ENCODE measurements at regions not wholly inside any gene's neighbourhood (a gene's known extent, or its start where the extent isn't known, plus 50 kb on each side); places are given as distances from the start of the nearest gene placed in this dataset.

- no peak for FAIRE-seq
- no peak for DNase-seq (ENCODE audit: insufficient read length, low spot score)
- TF ChIP-seq CTCF (IDR thresholded peaks at IDR 0.05; ENCODE audit: insufficient read depth, missing control alignments), result no peak
These were observed 262.7 kb upstream of the CHRM2 start for GRCh38 chr7:136605532-136606329.

- no peak for FAIRE-seq
- no peak for TF ChIP-seq CTCF (IDR thresholded peaks at IDR 0.05; ENCODE audit: insufficient read depth, missing control alignments)
These were observed 266.7 kb upstream of the CHRM2 start for GRCh38 chr7:136601772-136602171.

GRCh38 chr7:136600475-136600874, 268.0 kb upstream of the CHRM2 start:
- FAIRE-seq, result no peak
- no peak for TF ChIP-seq CTCF (IDR thresholded peaks at IDR 0.05; ENCODE audit: insufficient read depth, missing control alignments)
- DNase-seq (ENCODE audit: insufficient read length, low spot score), result no peak

More at GRCh38 chr7:136601772-136602171, 266.7 kb upstream of the CHRM2 start:
- DNase-seq (ENCODE audit: insufficient read length, low spot score), result no peak

- DNase-seq (ENCODE audit: insufficient read length, low spot score) (no peak), FAIRE-seq (no peak)
- TF ChIP-seq CTCF (IDR thresholded peaks at IDR 0.05; ENCODE audit: insufficient read depth, missing control alignments), result no peak
These were observed 273.7 kb upstream of the CHRM2 start for GRCh38 chr7:136594739-136595144.

GRCh38 chr7:136588216-136588615, 280.2 kb upstream of the CHRM2 start:
- no peak for FAIRE-seq
- no peak for TF ChIP-seq CTCF (IDR thresholded peaks at IDR 0.05; ENCODE audit: insufficient read depth, missing control alignments)

GRCh38 chr7:136585954-136586670, 282.3 kb upstream of the CHRM2 start:
- no peak for FAIRE-seq
- DNase-seq (ENCODE audit: insufficient read length, low spot score), result no peak
- no peak for TF ChIP-seq CTCF (IDR thresholded peaks at IDR 0.05; ENCODE audit: insufficient read depth, missing control alignments)

More at GRCh38 chr7:136588216-136588615, 280.2 kb upstream of the CHRM2 start:
- DNase-seq (ENCODE audit: insufficient read length, low spot score), result no peak

- FAIRE-seq (no peak), DNase-seq (ENCODE audit: insufficient read length, low spot score) (no peak)
- TF ChIP-seq CTCF (IDR thresholded peaks at IDR 0.05; ENCODE audit: insufficient read depth, missing control alignments), result no peak
These were observed 302.0 kb upstream of the CHRM2 start for GRCh38 chr7:136566491-136566890.

Data from D721Med (cell line).